8988T (cell line): ENCODE measurements at regions not wholly inside any gene's neighbourhood (a gene's known extent, or its start where the extent isn't known, plus 50 kb on each side); places are given as distances from the start of the nearest gene placed in this dataset.

Source experiments
- DNase-seq: peaks from one replicate; pipeline ENCODE4 v3.0.0; 2011

DNA sequence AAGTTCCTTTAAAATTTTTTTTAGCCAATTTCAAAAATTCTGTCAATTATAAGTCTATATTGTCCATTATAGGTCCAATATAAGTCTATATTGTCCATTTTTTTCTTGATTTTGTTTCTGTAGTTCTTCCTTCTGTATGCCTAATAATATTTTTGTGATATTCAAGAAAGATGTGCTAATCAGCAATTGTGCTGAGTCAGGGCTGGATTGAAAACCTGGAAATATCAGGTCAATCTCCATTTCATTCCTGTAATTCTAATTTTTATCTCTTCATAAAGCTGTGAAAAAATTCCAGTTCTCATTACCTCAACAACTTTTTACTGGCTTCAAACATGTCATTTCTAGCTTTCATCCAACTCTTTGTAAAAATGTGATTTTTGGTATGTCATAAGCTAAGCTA, 353.7 kb downstream of the SLITRK6 start:
- DNase-seq: no peak

DNA sequence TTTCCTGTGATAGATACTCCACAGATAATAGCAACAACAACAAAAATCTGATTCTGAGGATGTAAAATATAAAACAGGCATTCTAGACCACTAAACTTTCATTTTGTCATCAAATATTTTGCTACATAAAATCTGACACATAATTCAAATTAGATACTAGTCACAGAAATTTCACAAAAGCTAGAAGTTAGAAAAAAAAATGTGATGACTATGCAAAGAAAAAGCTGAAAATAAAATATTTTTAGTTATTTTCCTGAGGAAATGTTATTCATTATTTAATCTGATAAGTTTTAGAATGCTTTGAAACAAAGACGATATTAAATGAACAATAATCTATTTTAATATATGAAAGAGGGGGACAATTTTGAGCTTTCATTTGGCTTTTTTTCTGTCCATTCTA, 357.2 kb downstream of the SLITRK6 start:
- no peak for DNase-seq

DNA sequence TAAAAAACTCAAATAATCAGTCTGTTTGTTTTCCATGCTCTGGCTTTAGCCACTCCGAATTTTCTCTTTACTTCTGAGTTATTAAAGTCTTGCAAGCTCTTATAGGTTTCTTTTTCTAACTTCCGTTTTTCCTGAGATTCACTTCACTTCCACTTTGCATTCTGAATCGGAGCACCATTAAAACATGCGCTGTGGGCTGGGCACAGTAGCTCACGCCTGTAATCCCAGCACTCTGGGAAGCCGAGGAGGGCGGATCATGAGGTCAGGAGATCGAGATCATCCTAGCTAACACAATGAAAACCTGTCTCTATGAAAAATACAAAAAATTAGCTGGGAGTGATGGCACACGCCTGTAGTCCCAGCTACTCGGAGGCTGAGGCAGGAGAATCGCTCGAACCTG, 357.9 kb downstream of the SLITRK6 start:
- no peak for DNase-seq

GRCh38 chr13:85436029-85436428, 363.2 kb downstream of the SLITRK6 start:
- DNase-seq: no peak

DNA sequence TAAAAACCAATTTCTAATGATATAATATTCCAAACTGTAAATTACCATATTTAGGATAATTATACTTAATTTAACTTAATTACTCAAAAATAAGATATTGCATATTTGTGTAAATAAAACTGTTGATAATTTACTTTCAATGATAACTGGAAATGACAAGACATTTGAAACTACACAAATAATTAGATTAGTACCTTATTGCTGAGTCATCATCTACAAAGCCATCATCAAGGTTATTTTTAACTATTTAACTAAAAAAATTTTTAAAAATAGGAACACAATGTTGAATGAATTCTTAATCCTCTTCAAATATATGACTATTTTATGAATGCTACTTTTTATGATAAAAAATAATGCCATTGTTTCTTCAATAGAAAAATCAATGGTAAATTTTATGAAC, 364.3 kb downstream of the SLITRK6 start:
- DNase-seq: no peak

DNA sequence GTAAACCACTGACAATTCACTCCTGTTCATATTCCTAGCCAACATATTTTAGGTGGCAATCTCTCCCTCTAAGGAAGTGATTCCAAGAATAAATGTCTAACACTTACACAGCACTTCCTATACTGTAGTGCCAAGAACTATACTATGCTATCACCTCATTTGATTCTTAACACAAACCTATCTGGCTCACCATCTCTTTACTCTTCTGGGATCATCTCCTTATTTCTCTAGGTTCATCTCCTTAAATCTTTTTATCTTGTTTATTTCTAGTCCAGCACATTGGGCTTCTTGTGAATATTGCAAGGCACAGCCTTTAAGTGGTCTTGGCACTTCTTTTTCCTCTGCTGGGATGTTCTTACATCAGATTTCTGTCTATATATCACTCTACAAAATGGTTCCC, 366.3 kb downstream of the SLITRK6 start:
- no peak for DNase-seq

DNA sequence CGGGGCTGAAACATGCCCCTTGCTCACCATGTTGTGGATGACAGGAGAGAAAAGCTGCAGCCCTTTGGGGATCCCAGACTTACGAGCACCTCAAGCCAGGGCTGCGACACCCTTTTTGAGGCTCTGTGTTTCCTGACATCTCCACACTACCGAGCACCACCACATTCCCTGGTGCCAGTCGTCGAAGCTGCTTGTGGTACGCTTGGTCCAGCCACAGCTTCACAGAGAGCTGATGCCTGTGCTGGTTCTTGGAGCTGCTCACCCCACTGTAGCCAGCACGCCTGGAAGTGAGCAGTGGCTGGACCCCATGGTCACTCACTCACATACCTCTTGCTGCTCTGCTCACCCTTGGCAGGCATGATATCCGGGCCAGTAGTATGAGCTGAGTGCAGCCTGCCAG, 367.5 kb downstream of the SLITRK6 start:
- no peak for DNase-seq

DNA sequence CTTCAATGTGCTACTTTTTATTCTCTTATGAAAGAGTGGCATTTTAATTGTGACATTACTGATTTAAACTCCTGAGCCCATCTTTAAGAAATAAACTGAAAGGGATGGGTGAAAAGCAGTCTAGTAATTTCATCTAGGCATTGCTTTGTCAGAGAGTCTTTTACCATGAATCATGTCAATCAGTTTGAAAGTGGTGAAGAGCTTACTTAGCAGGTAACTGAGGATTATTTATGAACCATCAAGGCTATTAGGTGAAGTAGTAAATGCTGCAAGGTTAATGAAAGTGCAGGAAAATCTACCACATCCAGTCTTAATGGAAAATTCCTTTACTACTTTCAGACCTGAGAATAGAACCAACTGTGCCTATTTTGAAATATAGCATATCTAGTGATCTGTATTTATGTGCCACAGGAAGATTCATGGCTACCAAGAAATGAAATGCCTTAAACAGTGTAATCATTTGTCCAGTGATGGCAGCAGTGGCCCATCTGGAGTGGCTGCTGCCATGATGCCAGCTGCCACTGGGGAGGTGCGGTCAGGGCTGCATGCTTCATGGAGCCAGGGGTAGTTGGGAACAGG, 368.9 kb downstream of the SLITRK6 start:
- DNase-seq: no peak

- DNase-seq: no peak
These were observed 371.8 kb downstream of the SLITRK6 start for GRCh38 chr13:85427416-85427815.

DNA sequence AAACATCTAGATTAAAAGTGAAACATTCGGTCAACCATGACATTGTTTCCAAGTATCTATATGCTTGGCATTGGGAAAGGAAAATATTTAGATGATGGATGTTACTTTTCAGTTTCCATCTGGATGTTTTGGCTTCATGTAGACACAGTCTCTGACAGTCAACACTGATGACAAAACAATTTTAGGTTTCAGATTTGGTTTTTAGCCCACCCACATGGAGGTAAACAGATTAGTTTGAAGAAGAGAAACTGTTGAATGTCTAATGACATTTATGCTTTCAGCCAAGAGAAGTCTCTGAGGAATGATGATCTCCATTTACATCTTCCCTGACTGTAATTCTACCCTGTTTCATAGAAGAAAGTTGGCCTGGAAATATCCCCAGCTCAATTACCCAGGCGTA, 379.1 kb downstream of the SLITRK6 start:
- no peak for DNase-seq

DNA sequence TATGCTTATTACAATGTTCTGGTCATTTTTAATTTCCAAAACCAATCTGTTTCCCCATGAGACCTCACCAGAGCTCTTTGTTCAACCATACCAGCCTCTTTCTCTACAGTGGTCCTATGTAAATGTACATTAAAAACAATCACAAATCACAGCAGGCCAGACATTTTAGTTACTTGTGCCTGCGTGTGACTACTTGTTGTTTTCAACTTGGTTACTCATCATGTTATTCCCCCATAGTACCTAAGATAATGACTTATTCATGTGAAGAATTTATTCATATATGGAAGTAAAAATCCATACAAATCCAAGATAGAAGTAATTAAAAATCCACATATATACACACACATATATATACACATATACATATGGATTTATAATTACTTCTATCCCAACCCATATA, 379.6 kb downstream of the SLITRK6 start:
- no peak for DNase-seq

- DNase-seq: no peak
These were observed 381.4 kb downstream of the SLITRK6 start for GRCh38 chr13:85417807-85418206.

DNA sequence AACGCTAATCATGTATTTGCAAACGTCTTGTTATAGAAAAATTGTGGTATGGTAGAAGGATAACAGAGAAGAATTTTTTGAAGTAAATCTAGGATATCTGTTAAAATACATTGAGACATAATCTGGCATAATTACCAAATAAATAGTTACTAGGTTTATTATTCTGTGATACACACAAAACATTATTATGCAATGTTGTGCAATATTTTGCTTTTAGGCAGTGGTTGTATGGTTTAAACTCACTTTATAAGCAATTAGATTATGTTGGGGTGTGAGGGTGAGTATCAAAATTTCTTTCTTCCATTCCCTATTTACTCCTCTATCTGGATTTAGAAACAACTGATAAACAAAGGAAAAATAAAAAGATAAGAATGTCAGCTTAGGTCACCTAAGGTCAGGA, 385.6 kb downstream of the SLITRK6 start:
- no peak for DNase-seq

DNA sequence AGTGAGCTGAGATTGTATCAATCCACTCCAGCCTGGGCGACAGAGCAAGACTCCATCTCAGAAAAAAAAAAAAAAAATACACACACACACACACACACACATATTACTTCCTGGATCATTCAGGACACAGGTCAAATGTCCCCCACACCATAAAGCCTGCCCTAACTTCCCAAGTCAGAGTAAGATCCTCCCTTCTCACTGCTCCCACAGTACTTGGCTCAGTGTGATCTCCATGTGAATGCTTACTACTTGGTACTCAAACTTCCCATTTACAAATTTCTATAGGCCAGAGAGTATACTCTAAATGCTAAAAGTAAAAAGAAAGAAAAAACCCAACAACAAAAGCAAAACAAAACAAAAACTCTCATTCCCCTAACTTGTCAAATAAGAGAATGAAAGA, 386.8 kb downstream of the SLITRK6 start:
- DNase-seq: no peak

DNA sequence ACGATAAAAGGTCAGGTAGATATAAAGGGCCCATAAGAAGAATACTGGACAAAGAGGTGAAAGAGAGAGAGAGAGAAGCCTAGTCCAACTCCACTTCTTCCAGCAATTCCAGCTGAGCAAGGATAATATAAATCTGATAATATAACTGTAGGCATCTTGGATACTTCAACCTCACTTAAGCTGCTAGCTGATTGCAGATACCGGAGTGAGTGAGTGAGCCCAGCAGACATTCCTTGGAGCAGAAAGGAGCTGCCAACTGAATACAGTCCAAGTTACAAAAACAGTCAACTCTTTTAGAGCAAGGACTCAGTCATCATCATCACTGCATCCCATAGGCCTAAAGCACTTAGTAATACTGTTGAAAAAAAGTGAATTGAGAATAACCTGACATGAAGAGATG, 387.6 kb downstream of the SLITRK6 start:
- no peak for DNase-seq

- no peak for DNase-seq
These were observed 390.8 kb downstream of the SLITRK6 start for GRCh38 chr13:85408415-85408814.

- DNase-seq: no peak
These were observed 392.8 kb downstream of the SLITRK6 start for GRCh38 chr13:85406269-85406975.

DNA sequence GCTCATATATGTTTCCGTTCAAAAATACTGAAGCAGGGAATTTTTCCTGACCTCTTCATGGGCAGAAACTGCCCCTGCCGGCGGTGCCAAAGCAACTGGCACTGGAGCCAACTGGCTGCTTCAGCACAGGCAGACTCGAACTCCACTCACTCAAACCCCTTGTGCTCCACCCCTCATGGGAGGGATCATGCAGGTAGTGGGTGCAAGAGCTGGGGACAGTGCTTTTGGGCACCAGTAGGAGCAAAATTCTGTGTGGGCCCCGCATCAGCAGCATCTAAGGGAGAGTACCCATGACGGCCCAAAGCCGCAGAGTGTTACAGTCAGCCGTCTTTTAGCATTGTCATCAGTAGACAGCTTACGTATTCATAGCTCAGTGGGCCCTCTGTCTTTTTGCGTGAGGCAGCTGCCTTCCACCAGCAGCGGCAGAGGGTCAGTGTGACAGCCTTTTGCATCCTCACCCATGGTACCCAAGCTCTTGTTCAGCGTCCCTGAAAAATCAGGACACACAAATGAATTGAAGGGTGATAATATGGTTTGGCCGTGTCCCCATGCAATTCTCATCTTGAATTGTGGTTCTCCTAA, 393.8 kb downstream of the SLITRK6 start:
- no peak for DNase-seq

DNA sequence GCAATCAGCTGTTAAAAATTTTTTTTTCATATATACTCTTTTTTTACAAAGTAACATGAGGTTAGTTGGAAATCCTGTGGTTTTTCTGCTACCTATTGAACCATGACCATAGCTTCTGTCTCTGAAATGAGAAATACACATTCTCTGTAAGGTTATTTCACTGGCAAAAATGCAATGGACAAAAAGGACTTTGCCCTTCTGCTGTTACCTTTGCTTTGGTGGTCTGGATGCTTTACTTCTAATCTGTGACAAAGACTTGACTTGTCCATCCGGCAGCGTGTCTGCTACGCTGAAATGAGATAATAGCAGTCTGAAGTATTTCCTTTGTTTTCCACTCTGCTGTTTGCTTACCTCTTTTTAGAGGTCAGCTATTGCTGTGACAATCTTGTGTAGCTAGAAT, 412.8 kb downstream of the SLITRK6 start:
- DNase-seq: no peak

- no peak for DNase-seq
These were observed 415.9 kb downstream of the SLITRK6 start for GRCh38 chr13:85383291-85383690.

GRCh38 chr13:85381082-85381481, 418.1 kb downstream of the SLITRK6 start:
- no peak for DNase-seq

- DNase-seq: no peak
These were observed 419.2 kb downstream of the SLITRK6 start for GRCh38 chr13:85379991-85380390.

GRCh38 chr13:85379433-85379832, 419.8 kb downstream of the SLITRK6 start:
- no peak for DNase-seq

GRCh38 chr13:85377783-85378182, 421.4 kb downstream of the SLITRK6 start:
- DNase-seq: no peak

GRCh38 chr13:85373322-85373721, 425.9 kb downstream of the SLITRK6 start:
- no peak for DNase-seq
